Activated B cell treated with CpG ODN at 0.5 μM for 24 hours (primary cell): ENCODE measurements at regions not wholly inside any gene's neighbourhood (a gene's known extent, or its start where the extent isn't known, plus 50 kb on each side); places are given as distances from the start of the nearest gene placed in this dataset.

Source experiments
- ATAC-seq: fragments of 200-7000 bp; cut with Tn5 transposase; one replicate; pipeline ENCODE4 v1.10.0; 2021; ENCODE audit warnings: low read depth, mild to moderate bottlenecking, moderate library complexity
- CTCF ChIA-PET: fragments of 350-600 bp; sonication (Branson Sonifier 250); formaldehyde crosslinking; loops from one replicate; lab custom pipeline; 2021; ENCODE audit warnings: antibody characterized with exemption; lab: Charles Lee
- POLR2A ChIA-PET: fragments of 350-600 bp; sonication (Branson Sonifier 250); formaldehyde crosslinking; loops from one replicate; lab custom pipeline; 2021; ENCODE audit warnings: antibody characterized with exemption; lab: Charles Lee
- DNase-seq: peaks from one replicate; pipeline ENCODE4 v3.0.0; 2022
- H3K27ac Mint-ChIP-seq: one replicate; pipeline ENCODE4 v1.8.0; 2020; ENCODE audit warnings: mixed read lengths
- H3K27me3 Mint-ChIP-seq: one replicate; pipeline ENCODE4 v1.8.0; 2021; ENCODE audit warnings: mixed read lengths
- H3K36me3 Mint-ChIP-seq: one replicate; pipeline ENCODE4 v1.8.0; 2021; ENCODE audit warnings: low read depth, mixed read lengths
- H3K4me1 Mint-ChIP-seq: one replicate; pipeline ENCODE4 v1.8.0; 2021; ENCODE audit warnings: mixed read lengths
- H3K4me3 Mint-ChIP-seq: one replicate; pipeline ENCODE4 v1.8.0; 2020; ENCODE audit warnings: mild to moderate bottlenecking, mixed read lengths
- H3K9me3 Mint-ChIP-seq: one replicate; pipeline ENCODE4 v1.8.0; 2020; ENCODE audit warnings: mixed read lengths
- CTCF ChIP-seq: fragments of 200-600 bp; IDR thresholded peaks from one replicate; pipeline ENCODE4 v1.8.0; 2022; ENCODE audit warnings: antibody characterized with exemption, mild to moderate bottlenecking
- intact Hi-C: fragments of 100-400 bp; cut with micrococcal nuclease; formaldehyde crosslinking; loops from one replicate; pipeline ENCODE4 v1.15.1; 2024

GRCh38 chr12:111169456-111169855 lies 199.4 kb downstream of the PHETA1 start:
- Mint-ChIP-seq H3K36me3 (no peaks in the 10 kb centered on the region), H3K4me3 (no peak overlapping the region), H3K9me3 (no peaks in the 10 kb centered on the region), H3K27me3 (peaks cover 11% of the 10 kb centered on the region), H3K4me1 (peaks cover 14% of the 10 kb centered on the region), H3K27ac (no peak overlapping the region)
- CTCF ChIA-PET: no interaction called here
- no peak for DNase-seq
- ATAC-seq: no peak
- no peak for TF ChIP-seq CTCF
- intact Hi-C loops: no loop called here
- POLR2A ChIA-PET: no interaction called here

GRCh38 chr12:111169032-111169431 lies 199.9 kb downstream of the PHETA1 start:
- ATAC-seq: no peak
- Mint-ChIP-seq H3K36me3 (no peaks in the 10 kb centered on the region), H3K27ac (no peak overlapping the region), H3K9me3 (no peaks in the 10 kb centered on the region), H3K4me1 (peaks cover 14% of the 10 kb centered on the region), H3K4me3 (no peak overlapping the region), H3K27me3 (peaks cover 11% of the 10 kb centered on the region)
- TF ChIP-seq CTCF: no peak
- intact Hi-C loops: no loop called here
- DNase-seq: no peak
- CTCF ChIA-PET: no interaction called here
- POLR2A ChIA-PET: no interaction called here

- POLR2A ChIA-PET: no interaction called here
These were observed 200.6 kb downstream of the PHETA1 start for GRCh38 chr12:111168009-111168900.

GRCh38 chr12:111166779-111167540 lies 201.9 kb downstream of the PHETA1 start:
- peaks cover 8% of the 10 kb centered on the region for H3K27me3 Mint-ChIP-seq
- no peaks in the 10 kb centered on the region for H3K36me3 Mint-ChIP-seq
- H3K27ac Mint-ChIP-seq: no peak overlapping the region
- DNase-seq: no peak
- ChIA-PET CTCF (no interaction called here), POLR2A (no interaction called here)
- no peak for ATAC-seq
- H3K4me3 Mint-ChIP-seq: no peak overlapping the region
- no peak for TF ChIP-seq CTCF
- intact Hi-C loops: no loop called here
- H3K4me1 Mint-ChIP-seq: peaks cover 14% of the 10 kb centered on the region
- no peaks in the 10 kb centered on the region for H3K9me3 Mint-ChIP-seq

More at GRCh38 chr12:111168009-111168900, 200.6 kb downstream of the PHETA1 start:
- Mint-ChIP-seq H3K27me3 (peaks cover 8% of the 10 kb centered on the region), H3K36me3 (no peaks in the 10 kb centered on the region), H3K9me3 (no peaks in the 10 kb centered on the region), H3K4me3 (no peak overlapping the region), H3K27ac (no peak overlapping the region), H3K4me1 (peaks cover 14% of the 10 kb centered on the region)
- no peak for TF ChIP-seq CTCF
- intact Hi-C loops: no loop called here
- ATAC-seq (no peak), DNase-seq (no peak)
- CTCF ChIA-PET: no interaction called here
